ENCODE measurements at regions not wholly inside any gene's neighbourhood (a gene's known extent, or its start where the extent isn't known, plus 50 kb on each side); places are given as distances from the start of the nearest gene placed in this dataset.

DNA sequence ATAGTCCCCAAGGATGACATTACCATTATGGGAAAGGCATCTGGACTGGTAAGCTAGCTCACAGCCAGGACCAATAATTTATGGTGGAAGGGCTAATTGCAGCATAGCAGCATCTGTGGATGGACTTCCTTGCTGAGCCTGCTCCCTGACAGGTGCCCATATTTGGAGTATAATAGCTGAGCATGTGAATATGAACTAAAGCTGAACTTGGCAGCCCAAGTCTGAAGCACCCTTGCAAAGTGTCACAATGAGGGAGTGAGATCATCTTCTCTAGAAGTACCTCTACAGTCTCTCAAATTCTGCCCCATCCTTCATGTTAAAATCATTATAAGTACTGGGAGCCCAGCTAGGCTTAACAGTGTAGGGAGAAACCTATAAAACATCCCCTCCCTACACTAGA is 128.2 kb upstream of the INPP4B start:
- no peak for DNase-seq

DNA sequence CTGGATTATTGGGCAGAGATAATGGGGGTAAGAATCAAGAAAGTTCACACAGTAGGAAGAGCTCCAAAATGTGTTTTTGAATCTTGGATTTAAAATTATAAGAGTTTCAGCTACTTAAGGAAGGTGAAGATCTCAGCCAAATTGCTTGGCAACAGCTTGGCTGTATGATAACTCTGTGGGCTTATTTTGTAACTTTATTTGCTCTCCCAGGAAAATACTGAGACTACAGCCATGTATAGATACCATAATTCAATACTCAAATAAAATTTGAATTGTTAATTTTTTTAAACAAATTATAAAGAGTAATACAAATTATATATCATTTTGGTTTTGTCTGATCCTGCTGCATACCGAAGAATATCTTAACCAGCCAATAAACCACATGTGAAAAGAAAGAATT is 129.5 kb upstream of the INPP4B start:
- no peak for DNase-seq

DNA sequence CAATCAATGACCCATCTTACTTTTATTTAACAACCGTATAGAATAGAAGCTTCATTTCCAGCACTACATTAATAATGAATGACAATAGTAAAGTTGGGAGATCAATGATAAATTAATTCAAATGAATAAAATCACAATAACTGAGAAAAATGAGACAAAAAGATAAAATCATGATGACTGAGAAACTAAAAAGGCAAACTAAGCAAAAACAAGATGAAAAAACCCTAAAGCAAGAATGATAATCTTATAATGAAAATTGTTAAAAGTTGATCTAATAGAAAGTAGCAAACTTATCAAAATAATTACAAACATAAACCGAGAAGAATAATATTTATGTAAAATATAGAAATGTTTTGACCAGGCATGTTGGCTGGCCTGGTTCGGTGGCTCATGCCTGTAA is 130.4 kb upstream of the INPP4B start:
- no peak for DNase-seq

DNA sequence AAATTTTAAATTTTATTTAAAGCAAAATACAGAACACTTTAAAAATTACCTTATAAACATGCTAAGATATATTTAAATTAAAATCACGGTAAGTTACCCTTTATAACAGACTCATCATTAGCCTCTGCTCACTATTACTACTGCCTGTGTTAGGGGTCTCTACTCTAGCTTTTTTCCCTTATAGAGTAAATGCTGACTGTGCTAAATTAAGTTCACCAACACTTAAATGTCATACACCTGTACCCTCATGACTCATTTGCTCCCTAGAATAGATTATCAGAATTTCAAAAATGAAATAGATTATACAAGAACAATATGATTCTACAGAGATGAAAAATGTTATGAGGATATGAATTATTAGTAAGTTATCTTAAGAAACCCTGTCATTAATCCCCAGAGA is 131.1 kb upstream of the INPP4B start:
- no peak for DNase-seq

DNA sequence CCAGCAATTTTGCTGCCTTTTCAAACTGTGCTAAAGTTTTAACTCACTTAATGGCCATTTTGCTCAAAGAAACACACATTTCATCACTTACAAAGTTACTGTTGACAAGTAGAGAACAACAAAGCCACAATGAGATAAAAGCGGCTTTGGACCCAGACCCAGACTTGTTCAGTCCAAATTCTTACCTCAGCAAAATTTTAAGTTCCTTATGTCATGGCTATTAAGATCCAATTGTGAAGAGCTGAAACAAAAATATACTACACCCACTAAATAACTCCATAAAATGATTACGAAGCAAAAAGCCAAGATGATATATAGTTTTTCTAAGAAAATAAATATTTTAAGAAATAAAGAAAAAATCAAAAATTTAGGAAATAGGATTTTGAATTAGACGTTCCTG is 137.0 kb upstream of the INPP4B start:
- no peak for DNase-seq

DNA sequence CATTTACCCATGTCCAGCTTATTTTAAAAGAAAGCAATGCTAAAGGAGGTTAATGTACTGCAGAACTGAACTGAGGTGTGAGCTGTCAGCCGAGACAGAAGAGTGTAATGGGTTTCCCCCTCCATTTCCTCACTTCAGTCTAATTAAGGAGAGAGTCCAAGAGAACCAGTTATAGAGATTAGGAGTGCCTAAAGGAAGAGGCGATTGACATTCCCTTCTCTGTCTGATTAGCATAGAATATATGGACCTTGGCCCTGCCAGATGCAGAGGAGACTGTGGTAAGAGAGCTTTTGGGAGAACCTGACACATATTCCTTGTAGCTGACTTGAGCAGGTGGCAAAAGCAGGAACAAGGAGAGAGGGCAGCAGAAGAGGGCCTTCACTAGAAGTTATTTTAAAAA is 137.5 kb upstream of the INPP4B start:
- no peak for DNase-seq

DNA sequence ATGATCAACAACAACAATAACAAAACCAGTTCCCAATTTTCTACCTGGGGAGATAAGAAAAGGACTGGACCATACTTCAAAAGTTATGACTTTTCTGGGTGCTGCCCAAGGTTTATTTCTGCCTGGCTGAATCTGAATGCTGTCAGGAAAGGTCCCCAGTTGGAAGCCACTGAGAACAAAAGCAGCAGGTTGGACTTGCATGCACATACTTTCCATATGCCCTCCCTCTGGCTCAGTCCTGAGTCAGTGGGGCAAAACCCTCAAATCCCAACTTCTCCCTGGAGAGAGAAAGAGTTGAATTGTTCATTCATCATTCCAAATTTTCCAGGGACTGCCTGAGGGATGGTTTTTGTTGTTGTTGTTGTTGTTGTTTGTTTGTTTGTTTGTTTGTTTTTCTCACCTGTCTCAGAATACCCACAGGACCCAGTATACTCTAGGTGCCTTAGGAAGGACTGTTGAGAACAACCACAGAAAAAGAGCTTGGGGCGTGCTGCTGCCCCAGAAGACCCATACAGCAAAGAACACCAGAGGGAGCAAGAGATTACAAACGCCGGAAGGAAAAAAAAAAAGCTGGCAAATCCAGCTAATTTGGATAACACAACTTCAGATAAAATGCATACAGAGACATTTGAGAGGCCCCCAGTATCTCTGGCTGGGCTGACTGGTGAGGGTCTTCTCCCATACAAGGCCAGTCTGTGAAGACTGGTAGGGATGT is 138.9 kb upstream of the INPP4B start:
- peak; percentile 24 for DNase-seq

DNA sequence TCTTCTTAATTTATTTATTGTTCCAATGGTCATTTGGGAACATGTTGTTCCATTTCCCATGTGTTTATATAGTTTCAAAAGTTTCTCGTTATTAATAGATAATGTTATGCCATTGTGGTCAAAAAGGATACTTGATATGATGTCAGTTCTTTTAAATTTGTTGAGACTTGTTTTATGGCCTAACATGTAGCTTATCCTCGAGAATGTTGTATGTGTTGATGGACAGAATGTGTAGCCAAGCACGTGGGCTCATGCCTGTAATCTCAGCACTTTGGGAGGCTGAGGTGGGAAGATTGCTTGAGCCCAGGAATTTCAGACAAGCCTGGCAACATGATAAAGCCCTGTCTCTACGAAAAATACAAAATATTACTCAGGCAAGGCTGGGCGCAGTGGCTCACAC is 168.5 kb upstream of the USP38 start:
- DNase-seq = no peak

DNA sequence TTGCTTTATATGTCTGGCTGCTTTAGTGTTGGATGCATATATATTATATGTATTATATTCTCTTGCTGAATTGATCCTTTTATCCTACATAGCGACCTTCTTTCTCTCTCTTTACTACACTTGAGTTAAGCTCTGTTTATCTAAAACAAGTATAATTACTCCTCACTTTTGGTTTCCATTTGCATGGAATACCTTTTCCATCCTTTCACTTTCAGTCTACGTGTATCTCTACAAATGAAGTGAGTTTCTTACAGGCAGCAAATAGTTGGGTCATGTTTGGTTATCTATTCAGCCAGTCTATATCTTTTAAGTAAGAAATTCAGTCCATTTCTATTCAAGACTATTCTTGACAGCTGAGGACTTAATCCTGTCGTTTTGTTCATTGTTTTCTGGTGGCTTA is 167.5 kb upstream of the USP38 start:
- no peak for DNase-seq

DNA sequence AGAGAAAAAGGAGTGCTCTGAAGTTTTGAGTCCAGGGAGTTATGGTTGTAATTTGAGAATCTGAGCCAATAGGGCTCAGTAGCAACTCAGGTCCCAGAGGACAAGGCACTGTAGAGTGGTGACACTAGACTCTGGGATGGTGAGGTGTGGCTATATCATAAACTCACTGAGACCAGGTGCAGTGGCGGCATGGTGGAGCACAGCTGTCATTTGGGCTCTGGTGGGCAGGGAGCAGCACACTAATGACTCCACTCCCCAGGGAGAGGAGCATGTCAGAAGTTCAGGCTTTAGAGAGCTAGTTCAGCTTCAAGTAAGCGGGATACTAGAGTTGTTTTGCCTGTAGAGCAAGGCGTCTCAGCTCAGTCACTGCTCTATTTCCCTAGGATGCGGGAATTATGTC is 165.4 kb upstream of the USP38 start:
- peak; percentile 9 for DNase-seq

DNA sequence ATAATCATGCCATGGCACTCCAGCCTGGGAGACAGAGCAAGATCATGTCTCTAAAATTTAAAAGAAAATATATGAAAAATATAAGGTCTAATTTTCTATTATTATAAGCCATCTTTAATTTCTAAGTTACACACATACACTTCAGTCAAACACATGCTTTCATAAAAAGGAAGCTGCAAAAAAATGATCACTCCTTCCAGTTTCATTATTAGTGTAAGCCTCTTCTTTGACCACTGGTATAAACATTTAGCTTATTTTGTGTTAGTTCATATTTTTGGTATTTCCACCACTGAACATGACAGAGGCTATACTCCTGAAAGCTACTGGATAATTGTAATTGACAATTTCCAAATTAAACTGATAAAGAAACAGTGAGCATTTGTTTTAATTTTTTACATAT is 163.3 kb upstream of the USP38 start:
- DNase-seq = no peak

DNA sequence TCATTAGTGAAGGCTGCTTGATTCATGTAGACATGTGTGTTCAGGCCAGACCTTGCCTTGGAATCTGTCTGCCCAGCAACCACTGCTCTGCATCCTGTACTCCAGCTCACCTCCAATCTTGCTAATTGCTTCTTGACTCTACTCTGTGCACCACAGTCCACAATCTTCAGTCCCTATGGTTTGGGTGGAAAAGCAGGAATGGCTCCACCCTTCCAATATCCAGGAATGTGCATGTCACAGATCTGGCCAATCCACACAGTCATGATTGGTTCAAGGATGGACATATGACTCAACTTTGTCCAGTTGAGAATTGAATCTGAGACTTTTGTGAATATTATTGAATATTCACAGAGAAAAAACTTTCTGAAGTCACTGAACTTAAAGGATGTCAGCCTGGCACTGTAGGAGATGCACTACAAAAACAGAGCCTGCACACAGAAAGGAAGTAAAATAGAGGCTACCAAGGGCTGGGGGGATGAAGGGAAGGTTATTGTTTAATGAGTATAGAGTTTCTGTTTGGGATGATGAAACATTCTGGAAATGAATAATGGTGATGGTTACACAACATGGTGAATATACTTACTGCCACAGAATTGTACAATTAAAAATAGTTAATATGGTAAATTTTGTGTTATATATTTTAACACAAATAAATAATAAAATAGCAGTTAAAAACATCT is 161.3 kb upstream of the USP38 start:
- no peak for DNase-seq

DNA sequence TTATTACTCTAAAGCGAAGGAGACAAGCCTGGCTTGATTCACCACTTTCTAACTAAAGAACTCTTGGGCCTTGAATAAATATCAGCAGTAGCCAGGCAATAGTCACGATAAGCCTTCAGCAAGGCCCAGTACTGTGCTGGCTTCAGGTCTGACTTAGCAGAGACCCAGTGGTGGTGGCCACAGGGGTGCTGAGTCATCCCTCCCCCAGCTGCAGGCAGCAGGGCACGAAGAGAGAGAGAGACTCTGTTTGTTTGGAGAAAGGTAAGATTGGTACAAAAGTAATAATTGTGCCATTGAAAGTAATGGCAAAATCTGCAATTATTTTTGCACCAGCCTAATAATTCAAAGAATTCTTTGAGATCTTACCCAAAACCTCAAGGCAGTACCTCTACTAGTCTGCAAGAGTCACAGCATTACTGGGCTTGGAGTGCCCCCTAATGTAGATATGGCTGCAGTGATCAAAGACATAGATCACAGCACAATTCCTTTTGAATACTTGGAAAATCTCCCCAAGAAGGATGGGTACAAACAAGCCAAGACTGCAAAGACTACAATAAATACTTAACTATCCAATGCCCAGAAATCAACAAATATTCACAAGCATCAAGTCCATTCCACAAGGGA is 159.5 kb upstream of the USP38 start:
- DNase-seq = peak; percentile 3

DNA sequence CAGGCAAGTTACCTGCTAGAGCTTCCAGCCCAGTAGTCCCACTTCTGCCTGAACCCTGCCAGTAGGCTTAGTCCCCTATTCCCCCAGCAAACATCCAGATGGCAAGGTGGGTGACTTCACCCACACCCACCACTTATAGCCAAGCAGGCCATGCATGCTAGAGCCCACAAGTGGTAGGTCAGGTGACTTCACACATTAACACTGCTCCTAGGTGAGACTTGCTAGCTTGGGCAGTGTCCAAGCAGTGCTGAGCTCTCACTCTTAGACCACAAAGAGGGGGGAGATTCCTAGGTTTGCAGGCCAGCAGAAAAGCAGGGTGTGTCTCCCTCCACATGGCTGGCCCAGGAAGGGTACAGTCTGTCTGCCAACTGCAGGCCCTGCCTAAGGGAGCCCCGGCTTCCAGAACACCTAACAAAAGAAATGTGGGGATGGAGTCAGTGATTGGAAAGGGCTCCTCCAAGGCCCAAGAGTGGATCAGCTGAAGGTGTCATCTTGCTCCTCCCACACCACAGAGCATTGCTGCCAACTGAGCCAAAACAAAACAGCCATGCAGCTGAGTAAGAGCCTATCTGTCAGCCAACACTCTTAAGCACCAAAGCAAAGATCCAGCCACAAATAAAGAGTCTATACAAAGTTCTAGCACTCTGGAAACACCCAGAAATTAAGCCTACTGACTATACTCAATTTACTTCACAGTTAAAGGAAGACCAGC is 158.1 kb upstream of the USP38 start:
- no peak for DNase-seq

DNA sequence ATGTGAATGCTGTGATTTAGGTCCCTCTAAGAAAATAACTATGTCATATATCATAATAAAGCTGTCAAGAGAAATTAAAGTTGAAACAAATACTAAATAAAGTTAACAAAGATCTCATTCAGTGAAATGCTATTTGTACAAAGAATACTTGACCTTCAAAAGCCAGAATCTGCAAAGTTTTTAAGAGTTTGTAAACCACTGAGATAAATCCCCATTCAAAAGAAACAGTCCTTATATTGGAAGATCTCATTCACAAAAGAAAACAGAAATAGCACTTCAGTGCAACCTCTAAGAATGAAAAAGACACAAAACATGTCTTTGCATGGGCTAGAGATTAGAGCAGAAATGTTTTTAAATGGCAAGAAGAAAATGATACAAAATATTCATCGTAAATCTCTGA is 149.1 kb upstream of the USP38 start:
- no peak for DNase-seq

DNA sequence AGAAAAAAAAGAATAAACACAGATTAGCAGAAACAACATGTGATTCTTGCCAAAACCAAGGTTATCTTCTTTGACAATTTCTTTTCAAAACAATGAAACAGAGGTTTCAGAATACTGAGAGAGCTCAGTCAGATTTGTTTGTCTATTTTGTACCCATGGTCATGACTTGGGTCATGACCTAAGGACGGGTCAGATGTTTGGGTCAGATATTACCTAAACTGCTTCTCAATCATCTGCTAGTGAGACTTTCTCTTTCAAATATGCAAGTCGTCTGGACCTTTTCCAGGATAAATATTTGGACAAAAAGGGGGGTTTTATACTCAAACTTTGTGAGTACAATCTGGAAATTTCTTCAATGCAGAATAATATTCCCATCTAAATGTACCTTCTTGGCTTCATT is 148.3 kb upstream of the USP38 start:
- no peak for DNase-seq

DNA sequence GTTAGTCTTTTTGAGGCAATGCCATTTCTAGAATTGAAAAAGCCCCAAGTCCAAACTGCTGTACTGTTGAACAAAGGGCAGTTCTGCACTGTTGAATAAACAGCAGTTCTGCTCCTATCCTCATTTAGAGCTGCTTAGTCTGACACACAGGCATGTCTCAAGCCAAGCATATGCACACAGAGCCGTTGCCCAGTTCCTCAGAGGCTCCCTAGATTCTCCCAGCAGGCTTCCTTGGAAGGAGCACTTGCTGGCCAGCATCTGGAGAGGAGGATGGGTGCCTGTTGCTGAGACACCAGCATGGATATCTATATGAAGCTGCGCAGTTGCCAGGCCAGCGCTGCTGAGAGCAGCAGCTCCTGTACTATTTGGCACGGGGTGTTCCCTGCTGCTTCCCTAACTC is 138.3 kb upstream of the USP38 start:
- DNase-seq = no peak

DNA sequence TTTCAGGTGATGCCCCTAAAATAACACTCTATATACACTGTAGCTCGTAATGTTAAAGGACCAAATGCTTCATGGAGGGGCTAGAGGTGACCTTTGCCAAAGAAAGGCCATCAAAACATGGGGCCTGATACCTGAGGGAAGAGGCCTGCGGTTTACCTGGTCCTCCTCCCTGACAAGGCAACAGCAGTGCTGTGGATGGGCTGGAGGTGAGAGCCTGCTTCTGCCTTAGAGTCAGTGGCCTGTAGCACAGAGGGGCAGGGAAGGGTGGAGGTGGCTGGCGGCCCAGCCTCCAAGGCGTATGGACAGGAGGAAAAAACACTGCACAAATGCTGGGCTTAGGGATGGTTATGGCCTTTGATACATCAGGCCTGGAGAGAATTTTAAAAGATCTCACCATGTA is 137.8 kb upstream of the USP38 start:
- no peak for DNase-seq

DNA sequence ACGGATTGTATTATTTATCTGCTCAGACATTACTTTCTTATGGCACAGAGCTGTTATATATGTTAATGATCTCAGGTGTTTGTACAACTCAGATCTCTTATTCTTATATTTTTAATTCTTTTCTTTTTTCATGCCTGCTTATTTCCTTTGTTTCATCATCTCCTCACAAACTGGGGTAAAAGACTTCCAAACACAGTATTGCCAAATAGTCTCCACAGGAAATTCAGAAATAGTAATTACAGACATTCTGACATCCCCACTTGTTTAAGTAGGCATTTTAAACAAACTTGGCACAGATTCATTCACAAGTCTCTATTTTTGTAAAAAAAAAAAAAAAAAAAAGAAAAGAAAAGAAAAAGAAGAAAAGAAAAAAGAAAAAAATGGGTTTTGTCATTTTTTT is 129.7 kb upstream of the USP38 start:
- DNase-seq = no peak

DNA sequence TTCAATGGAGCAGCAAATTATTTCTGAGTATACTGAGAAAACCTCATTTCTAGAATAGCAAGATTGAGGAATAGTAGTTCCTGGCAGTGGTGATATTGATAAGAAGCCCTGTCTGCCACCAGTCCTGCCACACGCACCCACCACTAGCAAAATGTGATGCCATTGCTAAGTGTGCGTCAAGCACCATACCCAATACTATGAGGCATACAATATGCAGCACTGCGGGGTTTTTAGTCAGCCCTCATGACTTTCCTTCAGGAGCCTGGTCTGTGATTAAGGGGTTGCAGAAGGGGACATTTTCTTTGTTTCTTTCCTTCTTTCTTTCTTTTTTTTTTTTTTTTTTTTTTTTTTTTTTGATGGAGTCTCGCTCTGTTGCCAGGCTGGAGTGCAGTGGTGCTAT is 128.7 kb upstream of the USP38 start:
- no peak for DNase-seq

DNA sequence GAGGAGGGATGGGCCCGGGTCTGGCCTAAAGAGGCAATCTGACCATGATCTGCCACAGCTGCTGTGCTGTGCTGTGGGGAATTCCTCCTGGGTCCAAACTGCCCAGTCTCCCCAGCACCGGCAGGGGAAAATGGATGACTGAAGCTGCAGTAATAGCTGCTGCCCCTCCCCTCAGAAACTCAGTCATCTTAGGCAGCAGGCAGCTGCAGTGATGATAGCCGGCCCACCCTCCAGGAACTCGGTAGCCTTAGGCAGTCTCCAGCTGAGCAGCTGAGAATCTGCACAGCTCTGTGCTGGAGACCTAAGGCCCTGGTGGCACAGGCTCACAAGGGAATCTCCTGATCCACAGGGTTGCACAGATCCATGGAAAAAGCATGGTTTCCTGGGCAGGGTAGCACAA is 113.4 kb upstream of the USP38 start:
- DNase-seq = peak; percentile 43

DNA sequence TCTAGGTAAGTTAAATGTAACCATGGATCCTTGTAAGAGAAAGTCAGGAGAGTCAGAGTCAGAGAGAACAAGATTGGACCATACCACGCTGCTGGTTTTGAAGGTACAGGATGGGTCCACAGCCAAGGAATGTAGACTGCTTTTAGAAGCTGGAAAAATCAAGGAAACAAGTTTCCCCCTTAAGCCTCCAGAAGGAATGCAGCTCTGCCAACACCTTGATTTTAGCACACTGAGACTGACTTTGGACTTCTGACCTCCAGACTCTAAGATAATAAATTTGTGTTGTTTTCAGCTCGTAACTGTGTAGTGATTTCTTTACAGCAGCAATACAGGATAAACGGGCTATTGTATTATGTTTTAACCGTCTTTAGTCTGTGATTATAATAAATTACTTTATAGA is 108.0 kb upstream of the USP38 start:
- no peak for DNase-seq

DNA sequence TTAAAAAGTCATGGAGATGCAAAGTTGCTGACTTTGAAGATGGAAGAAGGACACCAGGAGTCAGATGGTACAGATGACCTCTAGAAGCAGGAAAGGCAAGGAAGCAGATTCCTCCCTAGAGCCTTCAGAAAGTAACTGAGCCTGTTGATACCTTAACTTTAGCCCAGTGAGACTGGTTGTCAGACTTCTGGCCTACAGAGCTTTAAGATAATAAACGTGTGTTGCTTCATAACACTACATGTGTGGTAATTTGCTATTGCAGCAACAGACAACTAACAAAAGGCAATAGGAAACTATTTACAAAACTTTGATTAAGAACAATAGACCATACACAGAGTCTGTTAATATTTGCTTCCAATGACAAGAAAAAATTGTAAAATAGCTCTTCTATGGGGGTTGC is 102.0 kb upstream of the USP38 start:
- no peak for DNase-seq

Data from NCI-H69 (cell line).